ENCODE measurements at regions not wholly inside any gene's neighbourhood (a gene's known extent, or its start where the extent isn't known, plus 50 kb on each side); places are given as distances from the start of the nearest gene placed in this dataset.
"Not testable (repeated sequence)": the region's sequence is repeated elsewhere in the genome, so short reads cannot be mapped to it uniquely, and the experiment has no call there.

DNA sequence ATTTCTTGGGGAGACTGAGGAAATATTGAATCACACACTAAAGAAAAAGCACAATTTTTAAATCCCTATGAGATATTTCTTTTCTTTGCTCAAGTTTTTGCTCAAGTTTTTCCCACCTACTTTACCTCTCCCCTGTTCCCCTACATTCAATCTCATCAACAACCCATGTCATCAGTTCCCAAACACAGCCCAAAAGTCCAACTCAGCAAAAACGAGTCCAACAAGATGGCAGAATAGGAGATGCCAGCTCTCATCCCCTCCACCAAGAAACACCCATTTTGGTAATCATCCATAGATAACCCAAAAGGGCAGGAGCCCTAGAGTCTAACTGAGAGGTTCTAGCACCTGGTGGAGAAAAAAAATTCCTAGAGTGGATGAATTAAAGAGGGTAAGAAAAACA is 152.5 kb upstream of the GHITM start:
- no peak for DNase-seq (ENCODE audit: low read depth)

DNA sequence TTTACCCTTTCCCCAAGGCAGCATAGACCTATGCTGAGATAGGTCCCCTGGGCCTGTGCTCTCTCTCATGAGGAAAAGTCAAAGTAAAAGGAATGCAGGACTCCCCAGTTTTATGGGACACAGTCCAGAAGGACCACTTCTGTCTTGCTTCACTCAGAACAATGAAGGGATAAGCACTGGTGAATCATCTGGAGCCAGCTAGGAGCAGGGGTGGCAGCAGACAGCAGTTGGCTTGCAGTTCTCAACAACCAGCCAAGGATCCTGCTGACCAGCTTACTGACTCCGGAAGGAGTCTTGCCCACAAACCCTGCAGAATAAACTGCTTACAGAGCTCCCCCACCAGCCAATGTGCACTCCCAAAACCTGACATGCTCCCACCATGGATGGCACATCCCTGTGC is 152.1 kb upstream of the GHITM start:
- DNase-seq (ENCODE audit: low read depth), result no peak

DNA sequence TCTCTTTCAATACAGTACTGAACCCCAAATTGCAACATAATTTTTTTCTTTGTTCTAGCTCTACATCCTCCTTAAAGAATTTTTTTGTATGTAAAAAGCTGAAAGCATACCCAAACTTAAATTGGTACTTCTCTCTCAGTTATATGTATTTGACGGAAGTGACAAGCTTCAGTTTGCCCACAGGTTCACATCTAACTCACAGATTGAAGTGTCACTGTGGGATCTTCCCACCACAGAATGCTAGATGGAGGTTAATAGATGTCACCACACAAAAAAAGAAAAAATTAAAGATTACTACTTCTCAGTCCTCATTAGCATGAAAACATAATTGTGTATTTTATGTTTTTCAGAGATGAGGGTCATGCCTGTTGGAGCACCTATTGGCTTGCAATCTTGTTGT is 150.9 kb upstream of the GHITM start:
- no peak for DNase-seq (ENCODE audit: low read depth)

DNA sequence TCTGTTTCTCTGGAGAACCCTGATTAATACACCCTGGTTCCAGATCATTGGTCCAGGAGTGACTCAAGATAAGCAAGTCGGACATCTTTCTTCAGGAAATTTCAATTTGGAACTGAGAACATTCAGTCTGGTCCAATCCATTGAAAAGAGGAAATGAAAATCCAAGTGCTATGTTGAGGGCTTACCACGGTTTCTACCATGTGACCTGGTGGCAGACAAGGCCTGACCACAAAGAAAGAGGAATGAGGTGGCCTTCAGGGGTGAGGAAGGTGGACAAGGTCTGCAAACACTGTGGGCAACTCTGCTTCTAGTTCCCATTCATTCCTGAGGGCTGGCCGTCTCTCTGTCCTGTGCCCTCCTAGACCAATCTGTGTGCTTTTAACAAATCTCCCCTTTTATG is 149.2 kb upstream of the GHITM start:
- DNase-seq (ENCODE audit: low read depth), result no peak

DNA sequence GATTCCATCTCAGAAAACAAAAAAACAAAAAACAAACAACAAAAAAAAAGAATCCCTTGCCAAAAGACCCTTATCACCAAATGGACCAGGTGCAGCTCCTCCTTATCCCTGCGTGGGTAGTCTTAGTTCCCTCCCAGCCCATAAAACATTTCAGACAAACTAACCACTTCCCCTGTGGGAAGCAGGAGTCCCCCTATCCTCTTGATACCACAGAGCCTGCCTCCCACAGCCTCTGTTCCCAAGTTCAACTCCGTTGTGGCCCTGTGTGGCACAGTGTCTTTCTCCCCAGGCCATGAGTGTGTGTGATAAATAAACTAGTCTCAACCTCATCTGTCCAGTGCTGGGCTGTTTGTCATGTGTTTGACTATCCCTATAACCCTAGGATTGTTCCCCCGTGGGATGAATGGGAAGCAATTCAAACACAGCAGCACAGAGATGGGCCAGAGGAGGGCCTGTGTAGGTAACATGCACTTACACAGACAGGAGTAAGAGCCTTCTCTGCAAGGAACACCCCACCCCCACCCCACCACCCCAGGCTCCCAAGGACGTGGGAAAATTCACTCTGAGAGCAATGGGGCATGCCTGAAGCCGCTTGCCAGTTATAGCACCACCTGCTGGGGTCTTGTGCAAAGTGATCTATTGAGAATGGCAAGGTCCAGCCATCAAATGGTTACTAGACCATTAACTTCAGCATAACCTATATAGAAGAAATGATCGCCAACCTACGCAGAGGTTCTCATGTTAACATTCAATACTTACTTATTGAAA is 147.1 kb upstream of the GHITM start:
- peak; percentile 4 for DNase-seq (ENCODE audit: low read depth)

DNA sequence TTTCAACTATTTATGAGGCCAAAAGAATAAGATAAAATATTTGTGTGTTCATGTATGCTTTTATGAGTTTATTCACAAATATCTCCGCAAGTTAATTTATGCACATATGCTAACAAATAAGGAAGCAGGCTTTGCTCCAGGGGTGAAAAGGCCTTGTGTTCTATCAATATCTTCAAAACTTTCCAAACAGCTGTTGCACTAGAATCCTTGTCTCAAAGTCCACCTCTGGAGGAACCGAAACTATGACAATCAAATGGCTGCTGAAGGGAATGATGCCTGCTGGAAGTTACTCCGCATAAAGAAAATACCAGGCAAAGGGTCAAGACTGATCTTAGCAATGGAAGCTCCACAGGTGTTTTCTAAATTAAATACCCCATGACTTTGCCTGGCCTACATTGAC is 145.0 kb upstream of the GHITM start:
- no peak for DNase-seq (ENCODE audit: low read depth)

DNA sequence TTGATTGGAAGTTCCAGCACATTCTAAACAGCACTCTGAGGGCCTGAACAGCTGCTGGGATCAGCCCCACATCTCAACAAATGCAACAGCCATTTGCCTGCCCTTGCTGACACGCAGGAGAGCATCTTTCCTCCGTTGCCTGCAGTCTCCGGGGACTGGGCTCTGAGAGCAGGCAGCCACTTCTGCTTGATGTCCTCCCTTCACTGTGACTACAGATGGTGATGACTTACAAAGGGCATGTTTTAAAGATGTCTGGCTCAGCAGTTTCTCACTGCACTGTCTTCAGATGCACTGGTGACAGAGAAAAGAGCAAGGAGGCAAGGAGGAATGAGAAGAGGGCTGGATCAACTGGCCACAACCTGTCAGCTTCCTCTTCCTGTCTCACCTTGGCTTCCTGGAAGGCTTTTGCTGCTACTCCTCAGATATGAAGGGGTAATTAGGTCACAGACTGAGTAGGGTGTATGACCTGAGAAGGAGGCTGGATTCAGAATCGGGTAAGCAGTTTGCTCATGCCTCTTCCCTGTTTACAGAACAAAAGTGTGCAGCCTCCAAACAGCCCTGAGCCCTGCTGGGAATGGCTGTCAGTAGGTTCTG is 143.5 kb upstream of the GHITM start:
- no peak for DNase-seq (ENCODE audit: low read depth)

DNA sequence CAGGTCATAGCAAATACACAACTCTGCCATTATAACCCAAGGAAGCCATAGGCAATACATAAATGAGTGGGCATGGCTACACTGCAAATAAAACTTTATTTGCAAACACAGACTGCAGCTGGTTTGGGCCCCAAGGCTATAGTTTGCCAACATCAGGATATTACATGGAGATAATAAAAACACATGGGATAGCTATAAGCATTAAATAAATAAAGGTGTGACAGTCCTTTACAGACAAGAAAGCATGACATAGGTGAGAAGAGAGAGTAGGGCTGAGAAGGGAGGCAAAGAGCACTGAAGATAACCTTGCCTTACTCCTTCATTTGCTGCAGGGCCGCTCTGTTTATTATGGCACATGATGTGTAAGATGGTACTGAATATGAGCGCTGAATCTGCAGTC is 135.1 kb upstream of the GHITM start:
- DNase-seq (ENCODE audit: low read depth), result no peak

DNA sequence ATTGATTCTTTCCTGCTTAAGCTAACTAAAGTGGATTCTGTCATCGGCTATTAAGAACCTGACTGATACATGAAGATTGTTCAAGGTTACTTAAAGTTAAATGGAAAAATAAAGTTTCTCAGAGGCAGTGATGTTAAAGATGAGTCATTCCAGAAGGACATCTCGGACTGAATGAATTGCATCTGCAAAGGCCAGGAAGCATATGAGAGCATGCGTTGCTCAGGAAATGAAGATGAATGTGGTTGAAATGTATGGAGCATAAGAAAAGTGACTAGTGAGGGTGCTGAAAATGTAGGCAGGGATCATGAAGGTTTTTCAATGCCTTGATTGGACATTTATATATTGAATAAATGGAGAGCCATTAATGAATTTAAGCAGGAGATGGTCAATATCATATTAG is 133.9 kb upstream of the GHITM start:
- no peak for DNase-seq (ENCODE audit: low read depth)

DNA sequence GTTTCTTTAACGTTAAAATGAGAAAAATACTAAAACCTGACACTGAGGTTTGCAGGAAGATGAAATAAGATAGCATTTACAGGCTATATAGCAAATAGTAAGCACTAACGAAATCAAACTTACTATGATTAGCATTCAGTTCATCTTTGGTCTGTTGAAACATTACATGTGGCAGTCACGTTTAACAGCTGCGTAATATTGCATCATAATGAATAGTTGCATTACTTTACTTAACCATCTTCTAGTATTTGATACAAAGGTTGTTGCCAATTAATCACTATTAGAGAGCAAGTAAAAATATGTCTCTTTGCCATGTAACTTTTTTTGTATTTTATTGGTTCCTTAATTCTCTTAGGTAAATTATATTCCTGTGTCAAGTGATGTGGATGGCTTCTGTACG is 131.8 kb upstream of the GHITM start:
- DNase-seq (ENCODE audit: low read depth), result no peak

DNA sequence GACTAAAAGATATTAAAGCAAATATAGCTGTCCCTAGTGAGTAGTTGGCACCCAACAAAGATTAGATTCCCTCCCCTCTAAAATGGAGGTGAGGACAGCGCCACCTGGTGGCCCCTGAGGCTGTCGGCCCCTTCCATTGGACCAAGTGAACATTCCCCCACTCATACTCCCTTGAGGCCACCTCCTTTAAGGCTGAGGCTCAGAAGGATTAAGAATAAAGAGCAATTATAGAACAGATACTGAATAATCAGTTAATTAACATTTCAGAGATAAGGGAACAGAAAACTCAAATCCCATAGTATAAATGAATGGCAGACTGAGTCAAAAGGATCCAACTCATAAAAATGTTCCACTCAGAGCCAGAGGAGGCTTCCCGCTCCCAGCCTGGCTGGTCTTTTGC is 130.4 kb upstream of the GHITM start:
- peak; percentile 13 for DNase-seq (ENCODE audit: low read depth)

DNA sequence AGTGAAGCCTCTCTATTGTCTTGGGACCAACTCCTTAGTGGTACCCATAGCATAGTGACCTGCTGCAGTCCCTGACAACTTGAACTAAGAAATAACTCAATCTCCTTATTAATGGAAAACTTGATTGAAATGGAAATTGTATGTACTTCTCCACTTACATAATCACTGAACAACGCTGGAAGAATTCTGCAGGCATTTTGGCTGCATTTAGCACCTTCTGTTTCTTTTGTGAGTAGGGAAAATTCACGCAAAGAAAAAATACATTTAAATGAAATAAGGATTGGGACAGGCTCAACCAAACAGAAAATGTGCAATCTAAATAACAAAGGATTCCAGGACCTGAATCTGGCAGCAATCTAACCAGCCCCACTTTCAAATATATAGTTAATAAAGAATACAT is 126.9 kb upstream of the GHITM start:
- DNase-seq (ENCODE audit: low read depth), result no peak

DNA sequence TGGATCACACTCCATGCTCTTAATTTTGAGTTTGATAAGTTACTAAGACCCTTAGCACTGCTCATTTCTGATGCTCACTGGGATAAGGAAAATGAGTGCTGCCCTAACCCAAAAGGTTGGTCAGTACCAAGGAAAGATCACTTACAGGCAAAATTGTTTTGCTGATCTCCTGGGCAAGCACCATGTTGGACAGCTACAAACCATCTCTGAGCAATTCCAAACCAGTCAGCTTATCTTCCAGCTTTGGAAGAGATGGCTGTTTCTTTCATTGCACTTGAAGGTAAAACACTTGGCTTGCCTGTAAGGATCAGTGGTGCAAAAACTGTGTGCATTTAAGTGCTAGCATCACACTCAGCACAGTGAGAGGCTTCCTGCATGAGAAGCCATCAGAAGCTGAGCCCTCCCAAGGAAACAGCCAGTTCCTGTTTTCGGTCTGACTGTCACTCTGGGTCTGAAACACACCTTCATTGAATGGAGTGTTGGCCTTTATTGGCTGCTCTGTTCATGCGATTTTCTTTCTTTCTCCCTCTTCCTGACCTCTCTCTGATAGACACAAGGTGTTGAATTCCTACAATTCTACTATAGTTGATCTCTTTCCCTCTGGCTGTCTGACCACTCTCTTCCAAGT is 126.4 kb upstream of the GHITM start:
- no peak for DNase-seq (ENCODE audit: low read depth)

DNA sequence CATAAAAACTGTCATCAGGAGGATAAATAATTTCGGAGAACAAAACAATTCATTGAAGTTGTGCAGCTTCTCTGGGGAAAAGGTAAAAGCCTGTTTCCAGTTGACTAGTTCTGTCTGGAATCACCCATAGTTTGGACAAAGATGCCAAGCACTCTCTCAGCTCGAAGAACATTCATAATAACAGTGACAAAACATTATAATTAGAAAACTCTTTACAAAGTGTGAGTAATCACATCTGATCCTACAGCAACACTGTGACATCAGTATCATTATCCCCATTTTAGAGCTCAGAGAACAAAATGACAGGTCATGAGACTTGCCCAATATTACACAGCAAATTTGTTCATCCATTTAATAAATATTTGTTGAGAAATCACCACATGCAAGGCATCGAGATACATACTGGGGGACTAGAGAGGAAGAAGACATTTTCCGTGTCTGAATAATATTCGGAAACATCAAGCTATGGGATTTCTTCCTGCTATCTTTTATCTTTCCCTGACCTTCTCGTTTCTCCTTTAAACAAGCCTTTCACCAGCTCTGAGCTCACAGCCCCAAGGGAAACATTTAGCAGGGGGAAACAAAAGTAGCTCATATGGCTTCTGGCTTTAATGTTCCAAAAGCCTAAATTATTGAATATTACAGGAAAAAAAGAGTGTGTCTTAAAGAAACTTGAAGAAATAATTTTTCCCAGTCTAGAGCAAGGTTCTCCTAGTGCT is 123.3 kb upstream of the GHITM start:
- no peak for DNase-seq (ENCODE audit: low read depth)

DNA sequence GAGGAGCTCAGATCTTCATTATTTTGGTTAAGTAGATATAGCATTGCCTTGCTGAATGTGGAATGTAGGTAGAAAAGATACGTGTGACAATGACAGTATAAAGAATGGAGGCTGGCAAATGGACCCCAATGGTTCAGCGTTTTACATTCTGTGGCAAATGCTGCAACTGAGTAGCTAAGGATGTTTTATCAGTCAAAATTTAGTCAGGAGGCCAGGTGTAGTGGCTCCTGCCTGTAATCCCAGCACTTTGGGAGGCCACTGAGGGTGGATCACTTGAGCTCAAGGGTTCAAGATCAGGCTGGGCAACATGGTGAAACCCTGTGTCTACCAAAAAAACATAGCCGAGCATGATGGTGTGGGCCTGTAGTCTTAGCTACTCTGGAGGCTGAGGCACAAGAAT is 120.5 kb upstream of the GHITM start:
- DNase-seq (ENCODE audit: low read depth), result no peak

DNA sequence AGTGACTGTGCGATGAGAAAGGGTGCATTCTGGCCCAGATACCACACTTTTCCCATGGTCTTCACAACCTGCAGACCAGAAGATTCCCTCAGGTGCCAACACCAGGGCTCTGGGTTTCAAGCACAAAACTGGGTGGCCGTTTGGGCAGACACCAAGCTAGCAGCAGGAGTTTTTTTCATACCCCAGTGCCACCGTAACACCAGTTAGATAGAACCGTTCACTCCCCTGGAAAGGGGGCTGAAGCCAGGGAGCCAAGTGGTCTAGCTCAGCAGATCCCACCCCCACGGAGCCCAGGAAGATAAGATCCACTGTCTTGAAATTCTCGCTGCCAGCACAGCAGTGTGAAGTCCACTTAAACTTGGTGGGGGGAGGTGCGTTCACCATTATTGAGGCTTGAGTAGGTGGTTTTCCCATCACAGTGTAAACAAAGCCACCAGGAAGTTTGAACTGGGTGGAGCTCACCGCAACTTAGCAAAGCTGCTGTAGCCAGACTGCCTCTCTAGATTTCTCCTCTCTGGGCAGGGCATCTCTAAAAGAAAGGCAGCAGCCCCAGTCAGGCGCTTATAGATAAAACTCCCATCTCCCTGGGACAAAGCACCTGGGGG is 119.4 kb upstream of the GHITM start:
- not testable (repeated sequence) for DNase-seq (ENCODE audit: low read depth)

DNA sequence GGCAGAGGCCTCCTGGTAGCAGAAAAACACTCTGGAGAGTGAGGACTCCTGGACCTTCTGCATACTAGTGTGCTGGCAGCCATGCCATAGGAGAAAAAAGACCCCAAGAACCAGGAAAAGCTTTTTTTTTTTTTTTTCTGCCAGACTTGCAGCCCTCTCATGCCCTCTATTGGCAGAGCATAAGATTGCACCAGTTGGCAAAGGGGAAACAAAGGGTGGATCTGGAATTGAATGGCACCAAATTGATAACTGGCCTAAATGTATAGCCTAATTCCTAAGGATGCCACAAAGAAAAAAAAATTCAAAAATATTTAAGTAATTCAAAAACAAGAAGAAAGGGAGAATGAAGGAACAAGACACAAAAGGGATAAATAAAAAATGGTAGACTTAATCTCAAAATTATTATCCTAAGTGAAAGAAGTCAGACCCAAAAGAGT is 112.5 kb upstream of the GHITM start:
- DNase-seq (ENCODE audit: low read depth), result peak; percentile 13

DNA sequence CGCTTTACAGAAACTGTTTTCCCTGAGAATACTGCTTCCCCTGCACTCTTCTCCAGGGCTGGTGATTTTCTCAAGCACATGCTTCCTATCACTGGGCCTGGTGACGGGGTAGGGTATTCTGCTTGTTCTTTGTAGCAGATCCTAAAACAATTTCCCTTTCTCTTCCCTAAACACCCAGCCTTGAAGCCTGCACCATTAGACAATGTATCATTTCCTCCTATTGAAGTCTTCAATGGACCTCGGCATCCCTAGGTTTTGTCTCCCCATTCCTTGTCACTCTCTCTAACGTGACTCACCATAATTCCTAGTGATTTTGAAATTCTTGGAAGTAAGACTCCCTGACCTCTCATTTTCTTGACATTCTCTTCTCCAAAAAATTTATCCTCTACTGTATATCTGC is 109.5 kb upstream of the GHITM start:
- no peak for DNase-seq (ENCODE audit: low read depth)

DNA sequence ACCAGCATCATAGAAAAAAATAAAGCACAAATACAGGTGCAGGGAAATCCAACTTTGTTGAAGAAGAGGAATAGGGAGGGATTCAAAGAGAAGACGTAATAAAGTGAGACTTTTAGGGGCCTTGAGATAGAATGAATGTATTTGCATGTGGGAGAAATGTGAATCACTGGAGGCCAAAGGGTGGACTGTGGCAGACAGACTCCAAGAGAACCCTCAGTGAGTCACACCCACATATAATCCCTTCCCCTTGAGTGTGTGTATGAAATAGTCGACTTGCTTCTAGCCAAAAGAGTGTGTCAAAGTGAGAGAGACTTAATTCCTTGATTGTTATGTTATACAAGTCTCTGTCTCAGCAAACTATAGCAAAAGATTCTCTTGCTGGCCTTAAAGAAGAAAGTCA is 101.3 kb upstream of the GHITM start:
- no peak for DNase-seq (ENCODE audit: low read depth)

DNA sequence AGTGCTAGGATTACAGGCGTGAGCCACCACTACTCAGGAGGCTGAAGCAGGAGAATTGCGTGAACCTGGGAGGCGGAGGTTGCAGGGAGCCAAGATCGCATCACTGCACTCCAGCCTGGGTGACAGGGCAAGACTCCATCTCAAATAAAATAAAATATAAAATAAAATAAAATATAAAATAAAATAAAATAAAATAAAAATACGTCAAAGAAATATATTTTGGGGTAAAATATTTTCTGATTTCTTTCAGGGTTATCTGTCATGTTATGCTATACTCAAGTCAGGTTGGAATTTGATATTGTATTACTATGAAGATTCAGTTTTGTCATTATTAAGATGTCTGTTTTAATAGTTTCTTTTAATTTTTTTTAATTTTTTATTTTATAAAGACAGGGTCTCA is 99.4 kb upstream of the GHITM start:
- DNase-seq (ENCODE audit: low read depth), result no peak

DNA sequence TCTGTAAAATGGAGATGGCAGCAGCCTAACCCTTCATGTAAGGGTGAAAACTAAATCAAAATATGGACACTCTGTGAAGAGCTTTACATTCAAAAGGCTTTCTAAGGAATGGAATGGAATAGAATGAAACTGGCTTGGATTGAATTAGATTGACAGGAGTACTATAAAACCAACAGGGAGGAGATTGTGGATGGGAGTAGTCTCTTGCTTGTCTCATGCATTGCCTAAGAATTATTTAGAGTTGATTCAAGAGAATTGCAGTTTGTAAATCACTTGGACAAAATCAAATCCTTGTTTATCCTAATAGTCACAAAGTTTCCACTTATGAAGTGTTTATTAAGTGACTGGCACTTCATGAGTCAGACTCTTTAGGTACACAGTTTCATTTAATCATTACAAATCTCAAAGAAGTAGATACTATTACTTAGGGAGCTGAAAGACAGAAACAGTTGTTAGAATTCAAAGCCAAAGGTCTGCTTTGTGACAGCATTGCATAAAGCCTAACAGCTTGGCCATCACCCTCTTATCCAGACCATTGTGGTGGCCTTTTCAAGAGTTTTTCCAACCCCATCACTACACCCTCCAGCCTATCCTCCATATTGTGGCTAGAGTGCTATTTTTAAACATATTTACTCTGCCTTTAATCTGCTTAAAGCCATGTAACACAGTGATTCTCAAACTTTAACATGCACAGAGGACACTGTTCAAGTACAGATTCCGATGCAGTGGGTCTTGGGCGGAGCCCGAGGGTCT is 91.9 kb upstream of the GHITM start:
- no peak for DNase-seq (ENCODE audit: low read depth)

DNA sequence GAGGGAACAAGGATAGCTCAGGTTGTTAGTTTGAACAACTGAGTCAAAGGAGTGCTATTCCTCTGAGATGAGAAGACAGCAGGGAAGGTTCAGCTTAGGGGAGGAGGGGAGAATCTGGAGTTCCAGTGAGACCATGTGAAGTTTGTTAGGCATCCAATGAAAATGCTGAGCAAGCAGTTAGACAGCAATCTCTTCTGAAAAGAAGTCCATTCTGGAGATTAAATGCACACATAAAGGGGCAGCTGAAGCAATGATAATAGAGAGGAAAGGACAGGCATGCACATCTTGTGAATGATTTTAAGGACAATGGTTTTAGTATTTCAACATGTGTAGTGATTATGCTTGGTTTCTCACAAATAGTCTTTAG is 89.7 kb upstream of the GHITM start:
- no peak for DNase-seq (ENCODE audit: low read depth)

Data from ELR (cell line).